ENCODE measurements at regions not wholly inside any gene's neighbourhood (a gene's known extent, or its start where the extent isn't known, plus 50 kb on each side); places are given as distances from the start of the nearest gene placed in this dataset.
"Not testable (repeated sequence)": the region's sequence is repeated elsewhere in the genome, so short reads cannot be mapped to it uniquely, and the experiment has no call there.

DNA sequence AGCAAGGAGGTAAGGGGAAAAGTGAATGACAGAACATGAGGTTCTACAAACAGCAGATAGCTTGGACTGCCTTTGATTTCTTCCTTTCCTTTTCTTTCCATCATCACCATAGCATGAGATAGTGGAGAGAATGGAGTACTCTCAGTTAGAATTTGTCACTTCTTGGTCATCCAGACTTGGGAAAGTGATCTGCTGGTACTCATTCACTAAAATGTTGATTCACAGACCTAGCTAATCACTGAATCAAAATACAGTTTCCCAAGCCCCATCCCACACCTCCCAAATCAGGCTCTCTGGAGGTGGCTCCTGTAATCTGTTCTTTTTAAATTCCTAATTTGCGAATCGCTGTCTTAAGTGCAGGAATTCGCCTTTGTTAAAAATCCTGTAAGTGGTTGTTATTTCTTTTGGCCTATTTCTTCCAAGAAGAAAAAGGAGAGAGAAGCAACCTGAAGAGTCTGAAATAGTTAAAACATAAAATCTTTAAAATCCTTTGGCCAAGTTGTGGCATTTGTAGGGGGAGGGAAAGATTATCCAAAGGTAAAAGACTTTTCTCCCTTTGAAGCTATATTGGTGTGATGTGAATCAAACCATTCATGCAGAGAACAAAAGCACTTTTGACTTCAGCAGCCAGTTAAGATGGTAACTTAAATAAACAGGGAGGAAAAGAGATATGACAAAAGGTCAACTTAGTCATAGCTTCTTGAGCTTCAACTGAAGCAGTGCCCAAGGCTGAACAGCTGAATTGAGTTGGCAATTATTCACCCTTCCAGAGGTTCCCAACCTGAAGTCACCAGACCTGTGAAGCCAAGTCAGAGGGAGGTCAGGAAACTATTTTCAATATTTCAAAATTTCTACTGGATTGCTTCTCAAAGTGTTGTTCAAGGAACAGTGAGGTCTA lies 255.1 kb upstream of the KRR1 start:
- DNase-seq (ENCODE audit: low read depth in 1 of 2, low spot score in 1 of 2): no peak

DNA sequence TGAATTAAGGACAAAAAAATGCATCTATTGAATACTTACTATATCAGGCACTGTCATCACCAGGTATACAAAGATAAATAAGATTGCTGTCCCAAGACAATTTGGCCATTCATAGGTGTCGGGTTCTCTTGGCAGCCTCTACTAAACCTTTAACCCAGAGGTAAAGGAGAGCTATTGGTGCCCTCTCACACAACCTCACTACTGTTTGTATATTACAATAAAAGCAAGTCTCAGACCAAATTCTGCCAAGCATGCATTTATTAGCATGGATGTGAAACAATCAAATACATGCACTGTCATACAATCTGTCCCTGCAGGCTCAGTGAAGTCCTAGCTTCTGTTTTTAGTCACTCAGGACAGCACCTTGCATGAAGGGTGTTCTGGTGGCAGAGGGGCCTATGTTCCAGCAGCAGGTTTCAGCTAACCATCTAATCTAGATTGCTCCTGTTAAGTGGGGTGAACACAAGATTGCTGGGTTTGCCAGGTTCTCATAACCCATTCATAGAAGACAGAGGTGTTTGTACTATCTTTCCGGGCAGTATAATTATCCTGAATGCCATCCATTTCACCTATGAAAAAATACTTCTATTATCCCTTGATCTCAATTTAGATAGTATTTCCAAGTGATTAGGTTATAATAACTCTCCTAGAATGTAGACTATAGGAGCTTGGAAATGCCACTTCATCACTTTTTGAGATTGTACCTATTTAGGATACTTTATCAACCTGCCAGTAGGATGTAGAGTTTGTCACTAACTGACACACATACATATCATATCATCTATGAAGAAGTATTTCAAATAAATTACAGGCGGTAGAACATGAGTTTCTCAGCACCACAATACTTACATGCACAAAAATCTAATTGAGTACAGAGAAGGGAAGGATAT lies 254.0 kb upstream of the KRR1 start:
- no peak for DNase-seq (ENCODE audit: low read depth in 1 of 2, low spot score in 1 of 2)

DNA sequence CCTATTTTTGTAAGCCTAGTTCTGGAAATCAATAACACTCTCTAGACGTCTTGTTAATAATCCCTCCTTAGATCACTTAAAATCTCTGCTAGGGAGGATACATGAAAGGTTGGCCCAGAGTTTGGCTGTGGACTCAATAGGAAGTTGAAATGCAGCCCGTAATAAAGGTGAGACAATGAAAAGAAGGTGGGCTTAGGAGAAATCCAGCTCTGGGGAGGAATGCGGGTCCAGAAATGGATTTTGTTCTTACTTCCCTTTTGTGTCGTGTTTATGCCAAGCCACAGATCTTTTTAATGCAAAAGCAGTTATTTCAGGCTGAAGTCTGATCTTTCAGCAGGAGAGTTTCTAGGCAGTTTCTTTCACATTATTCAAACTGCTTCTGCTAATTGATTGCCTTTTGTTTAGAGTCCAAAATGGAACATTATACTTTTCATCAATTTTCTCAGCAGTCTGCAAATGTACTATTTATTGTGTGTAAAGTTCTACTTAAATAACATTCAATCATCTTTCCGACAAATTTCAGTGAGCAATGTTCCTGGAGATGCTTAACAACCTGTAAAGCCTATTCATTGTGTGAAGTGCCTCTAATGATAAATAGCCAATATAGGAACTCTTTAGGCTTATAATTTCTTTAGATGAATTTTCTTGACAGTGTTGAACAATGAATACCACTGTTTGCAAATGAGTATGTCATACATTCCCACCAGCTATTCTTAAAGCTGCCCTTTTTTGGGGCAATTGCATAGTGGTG lies 252.9 kb upstream of the KRR1 start:
- no peak for DNase-seq (ENCODE audit: low read depth in 1 of 2, low spot score in 1 of 2)

DNA sequence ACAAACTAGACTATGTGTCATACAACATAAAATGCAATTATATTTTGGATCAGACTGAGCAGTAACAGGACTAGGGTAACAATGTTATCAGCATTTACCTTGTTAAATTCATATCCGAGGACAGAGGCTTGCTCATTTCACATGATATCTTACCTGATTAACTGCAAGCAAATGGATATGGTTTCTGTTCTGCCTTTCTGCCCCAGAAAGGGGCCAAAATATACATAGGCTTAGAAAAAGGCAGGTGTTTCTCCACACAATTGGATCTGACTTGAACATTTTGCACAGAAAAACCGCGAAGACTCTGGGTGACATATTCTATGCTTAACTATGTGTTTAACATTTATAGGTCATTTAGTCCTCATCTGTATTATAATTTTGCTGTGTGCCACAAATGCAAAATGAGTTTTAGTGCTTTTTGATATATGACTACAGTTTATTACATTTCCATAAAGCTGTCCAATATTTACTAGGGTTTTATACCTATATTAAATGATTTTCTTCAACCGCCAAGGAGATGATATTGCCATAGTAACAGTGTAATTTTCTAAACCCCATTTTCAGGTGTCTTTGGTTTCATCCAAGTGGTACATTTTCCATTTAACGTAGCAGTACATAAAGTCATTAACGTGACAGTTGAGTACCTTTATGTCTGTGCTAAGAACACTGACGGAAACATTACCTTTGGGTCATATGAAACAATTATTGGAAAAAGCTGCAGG lies 249.3 kb upstream of the KRR1 start:
- DNase-seq (ENCODE audit: low read depth in 1 of 2, low spot score in 1 of 2): no peak

DNA sequence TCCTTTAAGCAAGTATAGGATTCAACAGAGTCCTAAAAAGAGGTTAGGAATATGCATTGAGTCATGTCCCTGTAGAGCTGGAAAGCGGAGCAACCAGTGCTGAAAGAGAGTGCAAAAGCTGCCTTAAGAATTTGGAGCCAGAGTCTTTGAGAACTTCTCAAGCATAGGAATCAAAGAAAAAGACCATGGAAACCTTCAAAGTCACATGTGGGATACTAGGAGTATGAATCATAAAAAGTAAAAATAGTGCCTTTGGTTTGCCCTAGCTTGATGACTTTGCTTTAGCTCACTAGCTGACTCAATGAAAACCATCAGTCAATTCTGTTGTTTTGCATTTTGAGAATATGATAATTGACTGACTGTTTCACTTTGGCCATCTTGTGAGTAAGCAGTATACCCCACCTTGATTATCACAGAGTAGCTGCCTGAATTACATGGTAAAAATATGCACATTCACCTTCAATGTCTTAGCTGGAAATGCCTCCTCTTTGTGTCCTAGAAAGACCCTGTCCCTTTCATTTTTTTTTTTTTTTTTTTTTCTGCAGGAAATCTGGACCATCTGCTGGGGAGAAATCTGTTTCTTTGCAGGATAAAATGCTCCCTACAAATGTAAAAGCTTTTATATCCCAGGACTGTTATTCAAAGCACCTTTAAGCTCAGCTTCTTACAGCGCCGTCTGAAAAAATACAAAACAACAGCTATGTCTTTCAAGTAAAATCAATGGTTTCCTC lies 248.6 kb upstream of the KRR1 start:
- DNase-seq (ENCODE audit: low read depth in 1 of 2, low spot score in 1 of 2): no peak

DNA sequence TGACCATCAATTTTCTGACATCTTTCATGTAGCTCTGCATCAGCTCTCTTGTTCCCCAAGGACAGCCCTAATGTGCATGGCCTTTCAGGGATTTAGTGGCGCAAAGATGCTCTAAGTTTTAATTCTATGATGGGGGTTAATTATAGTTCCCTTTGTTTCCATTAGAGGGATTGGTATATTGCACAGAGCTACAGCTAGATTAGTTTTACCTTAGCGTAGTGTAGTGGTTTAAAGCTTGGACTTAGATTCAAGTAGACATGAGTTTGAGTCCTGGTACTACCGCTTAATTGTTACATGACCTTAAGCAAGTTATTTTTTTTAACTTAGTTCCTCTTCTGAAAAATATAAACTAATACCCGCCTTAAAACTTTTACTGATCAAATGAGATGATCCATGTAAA lies 247.8 kb upstream of the KRR1 start:
- no peak for DNase-seq (ENCODE audit: low read depth in 1 of 2, low spot score in 1 of 2)

DNA sequence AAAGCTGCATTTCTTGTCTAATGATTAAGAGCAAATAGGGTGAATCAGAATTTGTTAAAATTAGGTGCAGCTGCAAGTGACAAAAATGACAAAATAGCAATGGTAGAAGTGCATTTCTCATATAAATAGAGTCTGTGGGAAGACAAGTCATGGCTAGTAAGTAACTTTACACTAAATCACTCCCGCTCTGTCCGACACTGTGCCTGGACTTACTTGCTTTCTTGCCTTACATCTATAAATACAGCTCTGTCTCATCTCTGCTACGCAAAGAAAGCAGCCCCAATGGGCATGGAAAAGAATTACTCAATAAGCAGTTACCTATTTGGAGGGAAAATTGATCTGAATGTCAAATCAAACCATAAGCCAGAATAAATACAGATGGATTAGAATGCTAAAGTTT lies 245.4 kb upstream of the KRR1 start:
- DNase-seq (ENCODE audit: low read depth in 1 of 2, low spot score in 1 of 2): no peak

DNA sequence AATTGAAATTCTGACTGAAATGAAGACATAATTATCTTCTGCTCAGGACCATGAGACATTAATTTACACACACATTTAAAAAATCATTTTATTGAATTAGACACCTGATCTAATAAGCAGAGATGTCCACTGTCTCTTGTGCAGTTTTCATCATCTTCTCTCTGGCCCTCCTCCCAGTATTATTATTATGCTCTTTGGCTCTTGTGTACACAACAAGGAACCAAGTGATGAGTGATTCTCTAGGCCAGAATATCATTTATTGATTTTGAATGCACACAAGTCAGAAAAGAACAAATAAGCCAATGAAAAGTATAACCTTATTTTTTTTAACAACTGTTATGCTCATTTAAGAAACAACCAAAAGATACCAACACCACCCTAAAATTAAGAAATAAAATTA lies 244.7 kb upstream of the KRR1 start:
- DNase-seq (ENCODE audit: low read depth in 1 of 2, low spot score in 1 of 2): no peak

DNA sequence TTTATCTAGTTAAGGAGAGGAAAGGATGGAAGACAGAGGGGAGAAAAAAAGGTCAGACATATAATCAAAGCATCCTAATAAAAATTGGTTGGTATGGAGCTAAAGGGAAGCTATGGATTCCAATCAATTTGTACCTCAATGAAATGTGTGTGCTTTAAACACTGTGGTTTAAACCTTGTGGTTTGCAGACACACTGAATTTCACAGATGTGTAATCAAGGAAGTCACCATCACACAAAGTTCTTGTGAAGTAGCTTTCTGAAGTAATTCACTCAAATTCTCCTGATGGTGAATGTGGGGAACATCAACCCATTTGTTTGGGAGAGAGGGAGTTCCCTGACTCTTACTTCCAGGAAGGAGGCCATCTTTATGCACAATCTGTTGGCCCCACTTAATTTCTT lies 243.3 kb upstream of the KRR1 start:
- no peak for DNase-seq (ENCODE audit: low read depth in 1 of 2, low spot score in 1 of 2)

DNA sequence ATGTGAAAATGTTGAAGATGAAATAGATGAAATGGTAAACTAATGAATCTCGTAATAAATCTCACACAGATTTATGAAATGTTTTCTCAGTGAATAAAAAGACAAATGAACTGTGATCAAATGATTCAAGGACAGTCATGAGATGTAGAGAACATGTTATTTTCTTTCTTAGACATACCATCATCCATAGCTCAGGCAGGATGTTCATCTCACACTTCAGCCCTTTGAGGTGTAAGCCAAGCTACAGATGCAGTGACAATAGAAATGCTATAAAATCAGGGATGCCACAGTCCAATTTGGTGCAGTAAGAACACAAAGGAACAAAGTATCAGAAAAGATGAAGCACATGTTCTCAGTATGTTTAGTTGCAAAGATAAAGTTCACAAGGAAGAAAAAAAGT lies 242.7 kb upstream of the KRR1 start:
- DNase-seq (ENCODE audit: low read depth in 1 of 2, low spot score in 1 of 2): no peak

DNA sequence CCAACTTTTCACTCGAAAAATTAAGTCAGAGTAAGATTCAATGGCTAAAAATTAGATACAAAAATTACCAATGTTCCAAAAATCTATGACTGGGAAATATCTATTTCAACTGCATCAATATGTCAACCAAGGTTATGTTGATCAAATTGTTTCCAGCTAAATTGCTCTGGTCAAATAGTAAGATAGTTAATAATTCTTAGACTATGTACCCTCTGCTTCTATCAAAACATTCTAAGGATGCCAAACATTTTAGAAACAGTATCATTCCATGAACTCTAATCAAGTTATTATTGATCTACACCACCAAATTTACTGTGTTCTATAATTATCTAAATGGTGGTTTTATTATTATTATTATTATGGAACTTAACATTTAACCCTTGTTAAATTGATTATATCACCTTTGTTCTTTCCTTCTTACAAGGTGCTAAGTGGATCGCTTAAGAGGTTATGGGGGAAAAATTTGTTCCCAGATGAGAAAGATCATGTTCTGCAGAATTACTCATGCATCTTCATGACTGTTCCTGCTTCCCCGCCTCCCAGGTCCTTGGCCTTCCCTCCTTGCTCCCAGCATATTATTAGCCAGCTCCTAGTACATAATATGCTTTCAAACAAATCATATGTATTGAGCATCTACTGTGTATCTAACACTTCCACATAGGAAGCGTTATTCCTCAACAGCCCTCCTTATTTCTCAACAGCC lies 240.5 kb upstream of the KRR1 start:
- no peak for DNase-seq (ENCODE audit: low read depth in 1 of 2, low spot score in 1 of 2)

DNA sequence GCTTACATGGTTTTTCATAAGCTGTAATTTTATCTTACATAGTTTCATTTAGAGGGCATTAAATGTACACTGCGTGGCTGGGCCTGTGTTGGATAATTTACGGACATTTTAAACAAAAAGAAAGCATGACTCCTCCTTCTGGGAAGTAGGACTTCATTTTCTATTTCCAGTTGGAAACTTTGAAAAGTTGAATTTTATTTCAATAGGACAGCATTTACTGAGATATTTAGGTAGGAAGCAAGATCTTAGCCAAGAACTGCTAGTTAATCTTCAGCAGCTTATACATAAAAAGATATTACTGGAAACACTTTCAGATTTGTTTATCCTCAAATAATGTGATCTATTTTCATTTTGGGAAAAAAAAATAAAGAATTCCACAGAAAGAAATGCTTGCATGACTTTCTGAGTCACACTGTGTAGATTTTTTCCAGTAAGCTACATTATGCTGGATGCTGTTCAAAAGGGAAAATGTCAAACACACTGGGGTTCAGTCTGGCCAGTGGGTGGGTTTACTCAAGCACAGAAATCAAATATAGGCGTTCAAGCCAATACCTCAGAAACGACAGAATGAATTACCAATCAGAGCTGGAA lies 239.4 kb upstream of the KRR1 start:
- no peak for DNase-seq (ENCODE audit: low read depth in 1 of 2, low spot score in 1 of 2)

DNA sequence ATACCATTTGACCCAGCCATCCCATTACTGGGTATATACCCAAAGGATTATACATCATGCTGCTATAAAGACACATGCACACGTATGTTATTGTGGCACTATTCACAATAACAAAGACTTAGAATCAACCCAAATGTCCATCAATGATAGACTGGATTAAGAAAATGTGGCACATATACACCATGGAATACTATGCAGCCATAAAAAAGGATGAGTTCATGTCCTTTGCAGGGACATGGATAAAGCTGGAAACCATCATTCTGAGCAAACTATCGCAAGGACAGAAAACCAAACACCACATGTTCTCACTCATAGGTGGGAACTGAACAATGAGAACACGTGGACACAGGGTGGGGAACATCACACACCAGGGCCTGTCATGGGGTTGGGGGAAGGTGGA lies 237.6 kb upstream of the KRR1 start:
- DNase-seq (ENCODE audit: low read depth in 1 of 2, low spot score in 1 of 2): not testable (repeated sequence)

DNA sequence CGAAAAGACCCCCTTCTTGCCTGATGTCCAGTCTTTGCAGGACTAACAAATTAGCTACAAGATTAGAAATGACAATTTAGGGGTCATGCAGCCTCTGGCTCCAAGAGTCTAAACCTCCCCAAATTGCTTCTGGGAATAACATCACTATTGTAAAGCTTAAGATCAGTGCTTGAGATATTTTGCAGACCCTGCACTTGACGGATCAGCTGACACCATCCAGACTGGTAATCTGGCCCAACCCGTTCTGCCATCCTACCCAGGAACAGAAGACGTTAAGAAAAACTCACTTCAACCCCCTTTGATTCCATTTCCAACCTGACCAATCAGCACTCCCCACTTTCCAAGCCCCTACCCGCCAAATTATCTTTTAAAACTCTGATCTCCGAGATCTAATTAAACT lies 236.7 kb upstream of the KRR1 start:
- DNase-seq (ENCODE audit: low read depth in 1 of 2, low spot score in 1 of 2): no peak

DNA sequence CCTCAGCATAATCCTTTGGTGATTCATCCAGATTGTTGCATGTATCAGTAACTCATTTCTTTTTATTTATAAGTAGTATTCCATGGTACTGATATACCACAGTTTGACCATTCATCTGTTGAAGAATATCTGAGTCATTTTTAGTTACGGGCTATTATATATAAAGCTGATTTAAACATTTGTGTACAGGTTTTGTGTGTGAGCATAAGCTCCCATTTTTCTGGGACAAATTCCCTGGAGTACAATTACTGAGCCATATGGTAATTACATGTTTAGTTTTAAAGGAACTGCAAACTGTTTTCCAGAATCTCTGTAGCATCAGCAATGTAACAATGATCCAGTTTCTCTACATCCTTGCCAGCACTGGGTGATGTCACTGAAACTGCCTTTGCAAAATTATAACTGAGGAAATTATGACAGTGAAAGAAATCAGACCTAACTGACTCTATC lies 236.2 kb upstream of the KRR1 start:
- DNase-seq (ENCODE audit: low read depth in 1 of 2, low spot score in 1 of 2): no peak

DNA sequence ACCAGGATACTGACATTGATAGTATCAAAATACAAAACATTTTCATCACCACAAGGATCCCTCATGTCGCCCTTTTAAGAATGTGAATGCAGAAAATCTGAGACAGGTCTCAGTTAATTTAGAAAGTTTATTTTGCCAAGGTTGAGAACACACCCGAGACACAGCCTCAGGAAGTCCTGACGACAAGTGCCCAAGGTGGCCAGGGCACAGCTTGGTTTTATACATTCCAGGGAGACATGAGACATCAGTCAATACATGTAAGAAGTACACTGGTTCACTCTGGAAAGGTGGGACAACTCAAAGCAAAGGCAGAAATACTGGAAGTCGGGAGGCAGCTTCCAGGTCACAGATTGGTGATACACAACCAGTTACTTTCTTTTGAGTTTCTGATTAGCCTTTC lies 235.2 kb upstream of the KRR1 start:
- no peak for DNase-seq (ENCODE audit: low read depth in 1 of 2, low spot score in 1 of 2)

DNA sequence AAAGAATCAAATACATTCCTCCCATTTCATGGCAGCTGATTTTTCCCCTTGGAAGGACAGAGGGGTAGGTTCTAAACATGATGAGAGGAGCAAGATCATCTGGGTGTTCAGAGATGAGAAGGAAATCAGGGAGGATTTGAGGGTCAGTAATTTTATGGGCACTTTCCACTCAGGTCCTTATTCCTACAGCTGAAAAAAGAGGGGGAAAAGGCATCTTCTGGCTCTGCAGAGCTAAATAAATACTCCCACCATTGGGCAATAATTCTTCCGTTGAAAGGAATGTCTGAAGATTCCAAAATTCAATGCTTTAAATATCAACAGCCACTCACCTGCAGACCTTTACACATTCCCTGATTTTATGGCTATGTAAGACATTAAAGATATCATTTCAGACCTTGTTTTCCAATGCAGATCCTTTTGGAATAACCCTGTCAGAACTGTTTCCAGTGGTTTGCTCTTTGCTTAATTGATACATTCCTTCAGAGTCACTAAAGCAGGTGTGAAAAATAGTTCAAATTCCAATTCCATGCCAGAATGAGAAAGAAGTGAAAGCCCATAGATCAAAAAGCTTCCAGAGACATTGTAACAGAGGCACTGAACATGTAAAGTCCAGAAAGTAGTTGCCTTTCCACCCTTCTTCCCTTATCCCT lies 233.3 kb upstream of the KRR1 start:
- DNase-seq (ENCODE audit: low read depth in 1 of 2, low spot score in 1 of 2): no peak

DNA sequence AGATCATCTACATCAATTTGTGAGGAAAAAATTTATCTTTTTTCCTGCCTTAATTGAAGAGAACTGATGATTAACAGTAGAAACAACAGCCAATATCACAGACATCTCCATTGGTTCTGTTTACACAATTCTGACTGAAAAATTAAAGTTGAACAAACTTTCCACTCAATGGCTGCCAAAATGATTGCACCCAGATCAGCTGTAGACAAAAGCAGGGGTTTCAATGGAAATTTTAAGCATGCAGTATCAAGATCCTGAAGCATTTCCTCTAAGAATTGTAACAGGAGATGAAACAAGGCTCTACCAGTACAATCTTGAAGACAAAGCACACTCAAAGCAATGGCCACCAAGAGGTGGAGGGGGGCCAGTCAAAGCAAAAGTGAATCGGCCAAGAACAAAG lies 231.6 kb upstream of the KRR1 start:
- DNase-seq (ENCODE audit: low read depth in 1 of 2, low spot score in 1 of 2): no peak

DNA sequence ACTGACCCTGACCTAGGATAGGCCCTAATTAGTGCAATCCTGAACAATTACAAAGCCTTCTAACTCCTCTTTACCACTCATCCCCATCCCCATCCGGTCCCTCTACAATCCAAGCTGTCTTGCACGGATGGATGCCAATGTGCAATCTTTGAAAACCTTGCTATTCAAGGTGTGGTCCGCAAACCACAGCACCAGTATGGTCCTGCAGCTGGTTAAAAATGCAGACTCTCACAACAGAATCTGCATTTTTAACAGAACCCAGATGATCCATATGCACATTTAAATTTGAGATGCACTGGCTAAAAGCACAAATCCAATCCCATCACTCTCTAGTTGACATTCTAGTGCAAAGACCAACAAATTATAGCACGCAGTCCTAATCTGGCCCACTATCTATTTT lies 230.6 kb upstream of the KRR1 start:
- no peak for DNase-seq (ENCODE audit: low read depth in 1 of 2, low spot score in 1 of 2)

Measured in activated T-helper 1 cell treated with anti-CD3 and anti-CD28 coated beads, Interleukin-2, amount 50 U/mL, for 16 hours (primary cell).